Activated gamma-delta T cell (primary cell): ENCODE measurements at regions not wholly inside any gene's neighbourhood (a gene's known extent, or its start where the extent isn't known, plus 50 kb on each side); places are given as distances from the start of the nearest gene placed in this dataset.

Experiments
- DNase-seq: peaks from one replicate; lab custom pipeline; 2025; lab: John Stamatoyannopoulos, UW

GRCh38 chr18:67232406-67232805 lies 284.1 kb downstream of the DSEL start:
- DNase-seq: no peak

- DNase-seq: no peak
Measured at GRCh38 chr18:67222887-67223286, 293.6 kb downstream of the DSEL start.

DNA sequence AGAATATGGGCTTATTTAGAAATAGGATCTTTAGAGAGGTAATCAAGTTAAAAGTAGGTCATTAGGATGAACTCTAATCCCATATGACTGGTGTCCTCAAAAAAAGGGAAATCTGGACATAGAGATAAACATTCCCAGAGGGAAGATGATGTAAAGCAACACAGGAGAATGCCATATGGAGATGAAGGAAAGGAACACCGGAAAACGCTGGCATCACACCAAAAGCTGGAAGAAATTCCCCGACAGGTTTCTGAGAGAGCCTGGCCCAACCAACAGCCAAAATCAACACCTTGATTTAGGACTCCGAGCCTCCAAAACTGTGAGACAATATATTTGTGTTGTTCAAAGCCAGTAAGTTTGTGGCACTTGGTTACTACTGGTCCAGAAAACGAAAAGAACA lies 296.7 kb downstream of the DSEL start:
- DNase-seq: no peak

GRCh38 chr18:67218556-67218955 lies 298.0 kb downstream of the DSEL start:
- no peak for DNase-seq

DNA sequence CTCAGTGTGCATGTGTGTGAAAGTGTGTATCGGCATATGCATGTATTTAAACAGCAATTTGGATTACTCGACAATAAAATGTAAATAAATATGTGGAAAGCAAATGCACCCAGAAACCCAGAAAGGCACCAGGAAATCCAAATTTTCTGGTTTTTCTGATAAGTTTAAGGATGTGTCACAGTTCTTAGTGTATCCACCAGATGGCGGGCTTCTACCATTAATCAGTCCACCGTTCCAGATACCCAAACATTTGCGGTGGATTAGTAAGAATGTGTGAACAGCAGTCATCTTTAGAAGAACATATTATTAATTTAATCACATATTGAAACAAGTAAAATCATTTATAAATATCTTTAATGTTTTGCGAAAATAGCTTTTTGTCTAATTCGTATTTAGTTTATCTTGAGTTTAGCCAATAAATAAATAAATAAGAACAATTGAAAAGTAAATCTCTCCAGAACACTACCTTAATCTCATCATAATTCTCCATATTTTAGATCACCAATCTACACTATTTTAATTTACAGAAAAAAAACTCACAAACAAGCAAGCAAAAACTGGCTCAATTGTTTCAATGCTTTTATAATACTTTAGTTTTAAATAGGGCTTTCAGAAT lies 298.9 kb downstream of the DSEL start:
- DNase-seq: no peak

GRCh38 chr18:67216846-67217245 lies 299.7 kb downstream of the DSEL start:
- DNase-seq: no peak

DNA sequence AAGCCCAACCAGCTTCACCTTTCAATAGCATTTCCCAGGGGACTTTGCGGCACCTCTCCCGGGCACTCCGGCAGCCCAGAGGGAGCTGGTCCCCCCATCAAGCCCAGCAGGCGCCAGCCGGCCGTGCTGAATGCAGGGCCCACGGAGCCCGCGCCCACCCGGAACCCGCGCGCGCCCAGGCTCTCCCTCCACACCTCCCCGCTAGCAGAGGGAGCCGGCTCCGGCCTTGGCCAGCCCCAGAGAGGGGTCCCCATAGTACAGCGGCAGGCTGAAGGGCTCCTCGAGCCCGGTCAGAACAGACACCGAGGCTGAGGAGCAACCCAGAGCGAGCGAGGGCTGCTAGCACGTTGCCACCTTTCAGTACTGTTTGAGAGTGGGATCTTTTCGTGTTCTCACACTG lies 300.8 kb downstream of the DSEL start:
- no peak for DNase-seq

DNA sequence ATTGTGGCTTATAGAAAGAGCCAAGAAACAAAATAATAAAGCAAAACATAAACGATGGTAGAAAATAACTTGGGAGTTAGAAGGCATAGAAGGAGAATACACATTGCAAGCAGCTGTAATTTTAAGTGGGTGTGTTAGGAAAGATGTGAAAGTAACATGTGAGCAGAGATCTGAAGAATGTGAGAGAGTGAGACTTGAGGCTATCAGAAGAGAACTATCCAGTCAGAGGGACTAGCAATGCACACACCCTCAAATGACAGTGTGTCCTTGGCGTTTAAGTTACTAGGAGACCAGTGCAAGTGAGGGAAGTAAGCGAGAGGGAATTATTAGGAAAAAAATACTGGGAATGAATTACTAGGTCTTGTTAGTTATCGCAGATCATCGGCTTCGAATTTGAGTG lies 304.9 kb downstream of the DSEL start:
- no peak for DNase-seq

- no peak for DNase-seq
Measured at GRCh38 chr18:67200665-67201064, 315.9 kb downstream of the DSEL start.

GRCh38 chr18:67199993-67200617 lies 316.4 kb downstream of the DSEL start:
- DNase-seq: no peak

- no peak for DNase-seq
Measured at GRCh38 chr18:67194886-67195285, 321.6 kb downstream of the DSEL start.

- DNase-seq: no peak
Measured at GRCh38 chr18:67192535-67192934, 324.0 kb downstream of the DSEL start.

DNA sequence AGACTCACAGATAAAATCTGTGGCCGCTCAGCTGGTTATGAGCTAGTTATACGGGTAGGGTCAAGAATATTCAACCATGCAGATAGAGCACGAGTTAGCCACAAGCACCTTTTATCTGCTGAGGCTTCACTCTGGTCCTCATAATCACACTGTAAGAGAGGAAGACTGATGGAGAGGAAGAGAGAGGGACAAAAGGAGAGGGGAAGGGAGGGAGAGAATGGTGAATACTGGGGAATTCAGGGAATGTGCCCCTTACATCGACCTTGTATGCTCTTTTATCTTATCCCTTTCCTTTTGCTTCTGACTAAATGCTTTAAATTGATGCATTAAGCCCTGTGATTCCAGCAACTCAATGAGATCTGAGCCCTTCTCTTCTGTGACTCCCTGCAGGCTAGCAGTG lies 333.1 kb downstream of the DSEL start:
- no peak for DNase-seq

GRCh38 chr18:67179726-67180125 lies 336.8 kb downstream of the DSEL start:
- DNase-seq: no peak

DNA sequence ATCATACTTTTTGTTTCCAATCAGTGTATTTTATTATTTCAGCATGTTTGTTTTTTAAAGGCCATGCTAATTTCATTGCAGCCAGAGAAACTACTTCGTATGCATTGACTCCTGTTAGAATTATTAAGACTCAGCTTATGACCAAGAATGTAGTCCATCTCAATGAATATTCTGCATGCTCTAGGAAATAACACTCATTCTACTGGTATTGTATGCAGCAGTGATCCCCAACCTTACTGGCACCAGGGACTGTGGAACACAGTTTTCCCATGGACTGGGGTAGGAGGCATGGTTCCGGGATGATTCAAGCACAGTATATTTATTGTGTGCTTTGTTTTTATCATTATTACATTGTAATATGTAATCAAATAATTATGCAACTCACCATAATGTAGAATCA lies 356.9 kb downstream of the DSEL start:
- DNase-seq: no peak

- DNase-seq: no peak
Measured at GRCh38 chr18:67154979-67155378, 361.5 kb downstream of the DSEL start.

GRCh38 chr18:67151366-67151765 lies 365.2 kb downstream of the DSEL start:
- no peak for DNase-seq

GRCh38 chr18:67145586-67146292 lies 370.8 kb downstream of the DSEL start:
- DNase-seq: no peak

- DNase-seq: no peak
Measured at GRCh38 chr18:67144329-67144728, 372.2 kb downstream of the DSEL start.

DNA sequence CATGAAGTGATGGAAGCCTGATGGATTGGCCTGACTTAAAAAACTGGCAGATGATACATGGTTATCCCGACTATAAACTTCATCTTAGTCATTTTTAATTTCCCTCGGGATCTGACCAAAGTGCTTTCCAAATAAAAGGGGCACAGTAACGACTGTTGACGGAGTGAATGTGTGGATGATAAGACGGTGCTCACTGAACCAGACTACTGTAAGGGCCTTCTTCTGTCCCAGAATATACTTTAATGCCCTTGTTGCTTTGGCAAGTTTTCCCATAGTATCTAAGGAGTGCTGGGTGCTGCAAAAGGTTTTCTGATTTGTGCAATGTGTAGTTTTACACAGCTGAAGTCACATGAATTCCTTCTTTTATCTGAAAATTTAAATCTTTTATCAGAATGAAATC lies 373.5 kb downstream of the DSEL start:
- DNase-seq: no peak

DNA sequence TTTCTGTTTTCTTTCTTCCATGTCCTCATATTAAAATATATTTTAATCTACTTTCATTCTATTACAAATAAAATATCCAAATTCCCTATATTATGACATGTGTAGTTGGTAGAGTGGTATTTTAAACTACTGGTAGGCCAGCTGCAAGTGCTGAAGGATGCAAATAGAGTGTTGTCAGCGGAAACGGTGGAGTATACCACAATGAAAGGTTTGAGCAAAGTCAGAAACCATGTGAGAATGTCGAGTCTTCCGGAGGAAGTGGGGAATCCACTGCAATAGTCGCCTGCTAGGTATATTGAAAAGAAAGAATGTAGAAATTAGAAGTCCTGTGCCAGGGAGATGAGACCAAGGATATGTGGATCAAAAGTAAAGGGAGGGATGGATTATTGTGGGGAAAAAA lies 373.9 kb downstream of the DSEL start:
- DNase-seq: no peak

DNA sequence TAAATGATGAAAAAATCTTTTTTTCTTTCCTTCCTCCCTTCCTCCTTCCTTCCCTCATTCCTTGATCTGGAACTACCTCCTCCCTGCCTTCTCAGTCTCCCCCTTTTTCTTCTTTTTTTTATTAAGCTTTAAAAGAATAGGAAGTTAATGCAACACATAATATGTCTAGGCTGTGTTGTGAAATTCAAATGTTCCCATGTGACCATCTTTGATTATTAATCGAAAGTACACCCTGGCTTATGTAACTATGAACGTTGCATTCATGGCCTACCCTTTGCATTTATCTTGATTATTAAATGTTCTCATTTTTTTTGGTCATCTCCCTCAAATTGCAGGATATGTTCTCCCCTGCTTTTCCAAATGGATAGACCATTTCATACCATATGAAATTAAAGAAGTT lies 376.0 kb downstream of the DSEL start:
- DNase-seq: no peak

GRCh38 chr18:67139899-67140298 lies 376.6 kb downstream of the DSEL start:
- DNase-seq: no peak

DNA sequence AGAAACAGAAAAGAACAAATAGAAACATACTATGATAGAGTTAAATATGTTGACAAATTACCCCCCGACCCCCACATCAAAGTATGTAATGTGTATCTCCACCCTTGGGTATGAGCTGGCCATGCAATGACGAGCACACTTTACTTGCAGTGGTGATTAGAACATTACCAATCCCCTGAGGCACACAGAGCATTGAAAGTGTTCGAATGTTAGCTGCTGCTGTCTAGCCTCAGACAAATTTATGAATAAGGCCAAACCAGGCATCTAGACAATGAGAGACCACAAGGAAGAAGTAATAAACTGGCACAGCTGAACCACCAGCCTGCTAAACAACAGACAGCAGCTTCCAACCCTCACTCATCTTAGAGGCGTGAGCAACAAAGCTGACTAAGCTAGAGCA lies 380.5 kb downstream of the DSEL start:
- no peak for DNase-seq
